A673 (cell line): ENCODE measurements at regions not wholly inside any gene's neighbourhood (a gene's known extent, or its start where the extent isn't known, plus 50 kb on each side); places are given as distances from the start of the nearest gene placed in this dataset.

Experiments used
- EZH2 ChIP-seq: fragments of 200-600 bp; sonication (generic); IDR thresholded peaks from 2 replicates; pipeline ENCODE4 v1.6.1; 2017; ENCODE audit warnings: borderline replicate concordance, low read depth, mild to moderate bottlenecking, mixed read lengths, antibody characterized with exemption, low read length; ENCODE audit not compliant: poor library complexity, severe bottlenecking
- TF ChIP-seq, protein P1 (sequence below): fragments of 300-800, 200-600 bp; sonication (generic); conservative IDR thresholded peaks from 2 replicates; pipeline ENCODE4 v1.5.1; 2017; ENCODE audit warnings: low read depth, mild to moderate bottlenecking, antibody characterized with exemption, low read length, moderate library complexity, mixed read lengths

GRCh38 chr5:67363963-67364362, 167.4 kb upstream of the CD180 start:
- TF ChIP-seq, protein P1, sequence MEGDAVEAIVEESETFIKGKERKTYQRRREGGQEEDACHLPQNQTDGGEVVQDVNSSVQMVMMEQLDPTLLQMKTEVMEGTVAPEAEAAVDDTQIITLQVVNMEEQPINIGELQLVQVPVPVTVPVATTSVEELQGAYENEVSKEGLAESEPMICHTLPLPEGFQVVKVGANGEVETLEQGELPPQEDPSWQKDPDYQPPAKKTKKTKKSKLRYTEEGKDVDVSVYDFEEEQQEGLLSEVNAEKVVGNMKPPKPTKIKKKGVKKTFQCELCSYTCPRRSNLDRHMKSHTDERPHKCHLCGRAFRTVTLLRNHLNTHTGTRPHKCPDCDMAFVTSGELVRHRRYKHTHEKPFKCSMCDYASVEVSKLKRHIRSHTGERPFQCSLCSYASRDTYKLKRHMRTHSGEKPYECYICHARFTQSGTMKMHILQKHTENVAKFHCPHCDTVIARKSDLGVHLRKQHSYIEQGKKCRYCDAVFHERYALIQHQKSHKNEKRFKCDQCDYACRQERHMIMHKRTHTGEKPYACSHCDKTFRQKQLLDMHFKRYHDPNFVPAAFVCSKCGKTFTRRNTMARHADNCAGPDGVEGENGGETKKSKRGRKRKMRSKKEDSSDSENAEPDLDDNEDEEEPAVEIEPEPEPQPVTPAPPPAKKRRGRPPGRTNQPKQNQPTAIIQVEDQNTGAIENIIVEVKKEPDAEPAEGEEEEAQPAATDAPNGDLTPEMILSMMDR: no peak
- TF ChIP-seq EZH2: no peak
